HK-2 (cell line): ENCODE measurements at regions not wholly inside any gene's neighbourhood (a gene's known extent, or its start where the extent isn't known, plus 50 kb on each side); places are given as distances from the start of the nearest gene placed in this dataset.

Experiments
- DNase-seq: peaks from one replicate; pipeline ENCODE4 v3.0.0-alpha.2; 2018; ENCODE audit not compliant: unreplicated experiment

- no peak for DNase-seq
Measured at GRCh38 chr9:108347463-108348188, 508.2 kb downstream of the ACTL7B start.

GRCh38 chr9:108345826-108346225 is 510.0 kb downstream of the ACTL7B start:
- DNase-seq, result no peak

- no peak for DNase-seq
Measured at GRCh38 chr9:108339251-108339650, 516.5 kb downstream of the ACTL7B start.

GRCh38 chr9:108336575-108336974 is 519.2 kb downstream of the ACTL7B start:
- no peak for DNase-seq

- no peak for DNase-seq
Measured at GRCh38 chr9:108333530-108333983, 522.2 kb downstream of the ACTL7B start.

GRCh38 chr9:108331596-108331995 is 524.2 kb downstream of the ACTL7B start:
- DNase-seq, result no peak

- no peak for DNase-seq
Measured at GRCh38 chr9:108325406-108325805, 530.4 kb downstream of the ACTL7B start.

GRCh38 chr9:108323615-108324014 is 532.2 kb downstream of the ACTL7B start:
- DNase-seq, result no peak

GRCh38 chr9:108322326-108323098 is 533.3 kb downstream of the ACTL7B start:
- DNase-seq, result no peak

GRCh38 chr9:108316630-108317029 is 539.2 kb downstream of the ACTL7B start:
- no peak for DNase-seq

GRCh38 chr9:108316066-108316465 is 539.7 kb downstream of the ACTL7B start:
- DNase-seq, result no peak

GRCh38 chr9:108311745-108312144 is 544.0 kb downstream of the ACTL7B start:
- DNase-seq, result no peak

- no peak for DNase-seq
Measured at GRCh38 chr9:108310202-108310601, 545.6 kb downstream of the ACTL7B start.

- DNase-seq, result no peak
Measured at GRCh38 chr9:108300306-108301287, 555.2 kb downstream of the ACTL7B start.

GRCh38 chr9:108297073-108297472 is 558.7 kb downstream of the ACTL7B start:
- DNase-seq, result no peak

- DNase-seq, result no peak
Measured at GRCh38 chr9:108296056-108296455, 559.7 kb downstream of the ACTL7B start.

- DNase-seq, result no peak
Measured at GRCh38 chr9:108291586-108291932, 564.2 kb downstream of the ACTL7B start.

GRCh38 chr9:108290839-108291585 is 564.8 kb downstream of the ACTL7B start:
- no peak for DNase-seq

- DNase-seq, result no peak
Measured at GRCh38 chr9:108286638-108287206, 569.1 kb downstream of the ACTL7B start.

- no peak for DNase-seq
Measured at GRCh38 chr9:108283696-108284095, 572.1 kb downstream of the ACTL7B start.

- DNase-seq, result no peak
Measured at GRCh38 chr9:108282872-108283271, 572.9 kb downstream of the ACTL7B start.
